Spinal cord (tissue), 9 donors: ENCODE measurements at regions not wholly inside any gene's neighbourhood (a gene's known extent, or its start where the extent isn't known, plus 50 kb on each side); places are given as distances from the start of the nearest gene placed in this dataset.

Experiments used
- DNase-seq, 6 donors: peaks; one replicate each; pipeline versions ENCODE4 v3.0.0 to v3.0.0-alpha.2; 2013 to 2015; ENCODE audit warnings: low spot score in 6 of 6, low read depth in 4 of 6
- H3K27ac ChIP-seq: one replicate; pipeline ENCODE4 v1.5.1; 2013; ENCODE audit warnings: low read depth, low read length, control low read depth
- H3K27me3 ChIP-seq: one replicate; pipeline ENCODE4 v1.6.1; 2013; ENCODE audit warnings: low read length; ENCODE audit not compliant: control insufficient read depth, insufficient read depth
- H3K36me3 ChIP-seq: one replicate; pipeline ENCODE4 v1.6.1; 2013; ENCODE audit warnings: low read length; ENCODE audit not compliant: control insufficient read depth, insufficient read depth
- H3K4me1 ChIP-seq: one replicate; pipeline ENCODE4 v1.6.1; 2013; ENCODE audit warnings: low read length; ENCODE audit not compliant: control insufficient read depth, insufficient read depth
- H3K4me3 ChIP-seq: one replicate; pipeline ENCODE4 v1.5.1; 2013; ENCODE audit warnings: low read depth, low read length, control low read depth
- H3K9me3 ChIP-seq: one replicate; pipeline ENCODE4 v1.6.1; 2013; ENCODE audit warnings: low read length; ENCODE audit not compliant: control insufficient read depth, insufficient read depth
- WGBS: methylation state at CpG from one replicate; pipeline ENCODE4 v1.1.5; 2013; ENCODE audit warnings: missing lambda C conversion rate; ENCODE audit not compliant: insufficient coverage; 5-methylcytosine and 5-hydroxymethylcytosine counted together
- donor health status: healthy.

DNA sequence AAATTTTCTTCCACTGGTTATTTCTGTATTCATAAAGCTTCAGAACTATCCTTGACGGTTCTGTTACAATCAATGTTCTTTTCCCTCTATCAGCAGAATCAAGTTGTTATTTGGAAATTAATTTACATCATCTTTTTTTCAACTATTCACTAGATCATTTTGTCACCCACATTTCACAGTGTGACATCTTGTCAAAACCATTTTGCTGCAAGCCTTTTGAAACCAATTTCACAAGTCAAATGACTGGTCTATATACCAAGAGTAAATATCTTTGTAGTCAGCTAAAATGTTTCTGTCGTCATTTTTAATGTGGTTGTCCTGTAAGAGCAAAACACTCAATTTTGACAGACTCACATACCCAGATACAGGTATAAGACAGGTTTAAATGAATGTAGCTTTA lies 984.3 kb upstream of the TYRP1 start:
- no peaks in the 10 kb centered on the region for H3K36me3 ChIP-seq
- H3K27me3 ChIP-seq = no peaks in the 10 kb centered on the region
- no peak overlapping the region for H3K4me3 ChIP-seq
- WGBS = no CpG with 5 or more reads among the region's 2 CpGs
- no peaks in the 10 kb centered on the region for H3K9me3 ChIP-seq
- H3K4me1 ChIP-seq = no peaks in the 10 kb centered on the region
- H3K27ac ChIP-seq = no peak overlapping the region
- no peak for DNase-seq

DNA sequence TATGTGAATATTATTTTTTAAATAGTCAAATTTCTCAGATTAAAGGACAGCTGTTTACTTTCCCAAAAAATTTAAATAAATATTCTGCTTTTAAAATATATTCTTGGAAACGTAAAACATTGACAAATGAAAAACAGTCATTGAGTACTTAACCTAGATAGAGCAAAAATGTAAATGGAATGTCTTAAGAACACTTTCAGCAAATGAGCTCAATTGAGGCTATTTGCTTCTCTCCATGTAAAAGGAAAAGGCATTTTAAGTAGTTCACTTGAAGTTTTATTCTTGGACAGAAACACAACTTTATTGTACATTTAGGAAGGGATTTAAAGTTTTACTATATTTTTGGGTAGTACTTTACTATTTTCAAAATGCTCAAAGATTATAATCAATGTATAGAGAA lies 983.6 kb upstream of the TYRP1 start:
- H3K27ac ChIP-seq = no peak overlapping the region
- no peaks in the 10 kb centered on the region for H3K36me3 ChIP-seq
- no peaks in the 10 kb centered on the region for H3K4me1 ChIP-seq
- no peak overlapping the region for H3K4me3 ChIP-seq
- WGBS = no CpG with 5 or more reads among the region's 1 CpG
- H3K9me3 ChIP-seq = no peaks in the 10 kb centered on the region
- no peaks in the 10 kb centered on the region for H3K27me3 ChIP-seq
- no peak for DNase-seq

DNA sequence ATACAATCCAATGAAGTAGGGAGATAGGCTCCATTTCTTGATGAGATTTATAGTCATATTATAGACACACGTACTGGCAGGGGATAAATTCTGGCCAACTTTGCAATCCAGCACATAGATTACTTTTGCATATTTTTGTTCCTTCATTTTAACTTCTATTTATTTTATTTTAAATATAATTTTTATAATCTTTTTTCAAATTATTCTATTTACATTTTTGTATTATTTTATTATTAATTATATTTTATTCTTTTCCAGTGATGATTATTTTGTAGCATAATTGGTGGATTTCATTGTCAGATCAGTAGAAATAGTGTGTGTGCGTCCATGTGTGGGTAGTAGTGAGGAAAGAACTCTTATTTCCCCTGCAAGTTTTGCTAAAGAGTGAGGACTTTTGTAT lies 980.1 kb upstream of the TYRP1 start:
- no CpG with 5 or more reads among the region's 2 CpGs for WGBS
- Histone ChIP-seq H3K4me3 (no peak overlapping the region), H3K4me1 (no peaks in the 10 kb centered on the region), H3K27ac (no peak overlapping the region), H3K9me3 (no peaks in the 10 kb centered on the region), H3K27me3 (no peaks in the 10 kb centered on the region), H3K36me3 (no peaks in the 10 kb centered on the region)
- no peak for DNase-seq

DNA sequence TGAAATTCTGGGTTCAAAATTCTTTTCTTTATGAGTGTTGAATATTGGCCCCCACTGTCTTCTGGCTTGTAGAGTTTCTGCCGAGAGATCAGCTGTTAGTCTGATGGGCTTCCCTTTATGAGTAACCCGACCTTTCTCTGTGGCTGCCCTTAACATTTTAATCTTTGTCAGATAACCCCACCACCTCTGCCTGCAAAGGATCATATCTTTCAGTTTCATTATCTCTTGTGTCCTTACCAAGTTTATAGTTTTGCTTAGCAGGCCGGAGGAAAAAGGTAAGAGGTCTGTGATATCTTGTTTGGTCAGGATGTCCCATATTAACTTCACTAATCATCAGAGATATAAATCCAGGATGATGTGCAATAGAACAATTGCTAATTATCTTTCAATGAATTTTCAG lies 970.2 kb upstream of the TYRP1 start:
- no CpG with 5 or more reads among the region's 3 CpGs for WGBS

DNA sequence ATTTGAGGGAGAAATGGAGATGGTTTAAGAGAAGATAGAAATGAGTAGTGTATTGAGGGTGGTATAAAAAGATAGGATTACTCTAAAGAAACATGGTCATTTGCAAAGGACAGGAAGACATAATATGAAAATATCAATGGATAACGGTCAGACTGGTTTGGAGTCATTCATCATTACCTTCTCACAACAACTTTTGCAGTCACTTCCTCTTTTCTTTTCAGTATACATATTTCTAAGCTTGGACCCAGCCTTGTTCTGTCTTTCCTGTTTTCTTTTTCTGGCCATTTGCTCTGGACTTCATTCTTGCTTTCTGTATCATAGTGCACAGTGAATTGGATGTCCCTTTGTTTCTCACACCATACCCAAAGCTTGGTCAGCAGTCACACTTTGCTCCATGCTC lies 966.5 kb upstream of the TYRP1 start:
- H3K36me3 ChIP-seq = no peaks in the 10 kb centered on the region
- WGBS = no CpG with 5 or more reads among the region's 1 CpG
- no peaks in the 10 kb centered on the region for H3K4me1 ChIP-seq
- H3K4me3 ChIP-seq = no peak overlapping the region
- H3K27me3 ChIP-seq = no peaks in the 10 kb centered on the region
- H3K27ac ChIP-seq = no peak overlapping the region
- no peaks in the 10 kb centered on the region for H3K9me3 ChIP-seq
- no peak for DNase-seq

More for the DNA sequence above, 970.2 kb upstream of the TYRP1 start:
- Histone ChIP-seq H3K27me3 (no peaks in the 10 kb centered on the region), H3K4me1 (no peaks in the 10 kb centered on the region), H3K27ac (no peak overlapping the region), H3K36me3 (no peaks in the 10 kb centered on the region), H3K9me3 (no peaks in the 10 kb centered on the region), H3K4me3 (no peak overlapping the region)
- no peak for DNase-seq

DNA sequence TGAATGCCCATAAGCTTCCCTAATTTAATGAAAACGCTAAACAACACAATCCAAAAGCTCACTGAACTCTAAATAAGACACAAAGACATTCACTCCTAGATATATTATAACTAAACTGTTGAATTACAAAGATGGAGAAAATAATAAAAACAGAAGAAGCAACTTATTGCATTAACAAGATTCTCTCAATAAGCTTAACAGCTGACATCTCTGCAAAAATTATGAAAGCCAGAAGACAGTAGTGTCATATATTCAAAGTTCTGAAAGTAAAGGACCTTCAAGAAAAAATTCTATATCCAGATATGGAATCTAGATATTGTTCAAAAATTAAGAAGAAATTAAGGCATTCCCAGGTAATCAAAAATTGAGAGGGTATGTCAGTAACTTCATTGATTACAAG lies 957.8 kb upstream of the TYRP1 start:
- Histone ChIP-seq H3K9me3 (peaks cover 2% of the 10 kb centered on the region), H3K4me1 (no peaks in the 10 kb centered on the region), H3K36me3 (no peaks in the 10 kb centered on the region), H3K27me3 (no peaks in the 10 kb centered on the region), H3K4me3 (no peak overlapping the region), H3K27ac (no peak overlapping the region)
- no CpG with 5 or more reads among the region's 1 CpG for WGBS
- no peak for DNase-seq

DNA sequence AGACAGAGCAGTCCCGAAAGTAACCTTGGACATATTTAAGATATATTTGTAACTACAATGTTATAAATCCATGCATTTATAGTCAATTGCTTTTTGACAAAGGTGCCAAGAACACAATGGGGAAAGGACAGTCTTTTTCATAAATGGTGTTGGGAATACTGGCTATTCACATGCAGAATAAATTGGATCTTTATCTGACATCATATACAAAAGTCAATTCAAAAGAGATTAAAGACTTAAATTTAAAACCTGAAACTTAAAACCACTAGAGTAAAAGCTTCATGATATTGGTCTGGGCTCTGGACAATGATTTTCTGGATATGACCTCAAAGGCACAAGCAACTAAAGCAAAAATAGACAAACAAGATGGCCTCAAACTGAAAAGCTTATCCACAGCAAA lies 950.7 kb upstream of the TYRP1 start:
- Histone ChIP-seq H3K36me3 (no peaks in the 10 kb centered on the region), H3K4me1 (no peaks in the 10 kb centered on the region), H3K27me3 (no peaks in the 10 kb centered on the region), H3K9me3 (no peaks in the 10 kb centered on the region), H3K4me3 (no peak overlapping the region), H3K27ac (no peak overlapping the region)
- no CpG with 5 or more reads among the region's 1 CpG for WGBS
- DNase-seq = no peak

DNA sequence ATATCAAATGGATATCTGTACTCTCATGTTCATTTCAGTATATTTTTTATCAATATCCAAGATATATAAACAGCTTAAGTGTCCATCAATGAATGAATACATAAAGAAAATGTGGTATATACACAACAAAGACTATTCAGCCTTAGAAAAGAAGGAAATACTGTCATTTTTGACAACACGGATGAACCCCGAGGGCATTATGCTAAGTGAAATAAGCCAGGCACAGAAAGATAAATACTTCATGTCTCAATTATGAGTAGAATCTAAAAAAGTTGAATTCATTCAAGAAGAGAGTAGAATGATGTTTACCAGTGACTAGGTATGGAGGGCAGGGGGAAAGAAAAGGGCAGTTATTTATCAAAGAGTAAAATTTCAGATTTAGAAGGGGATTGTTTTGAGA lies 949.8 kb upstream of the TYRP1 start:
- H3K36me3 ChIP-seq = no peaks in the 10 kb centered on the region
- H3K27ac ChIP-seq = no peak overlapping the region
- no CpG with 5 or more reads among the region's 2 CpGs for WGBS
- H3K4me1 ChIP-seq = no peaks in the 10 kb centered on the region
- no peaks in the 10 kb centered on the region for H3K9me3 ChIP-seq
- DNase-seq = no peak
- no peaks in the 10 kb centered on the region for H3K27me3 ChIP-seq
- H3K4me3 ChIP-seq = no peak overlapping the region

DNA sequence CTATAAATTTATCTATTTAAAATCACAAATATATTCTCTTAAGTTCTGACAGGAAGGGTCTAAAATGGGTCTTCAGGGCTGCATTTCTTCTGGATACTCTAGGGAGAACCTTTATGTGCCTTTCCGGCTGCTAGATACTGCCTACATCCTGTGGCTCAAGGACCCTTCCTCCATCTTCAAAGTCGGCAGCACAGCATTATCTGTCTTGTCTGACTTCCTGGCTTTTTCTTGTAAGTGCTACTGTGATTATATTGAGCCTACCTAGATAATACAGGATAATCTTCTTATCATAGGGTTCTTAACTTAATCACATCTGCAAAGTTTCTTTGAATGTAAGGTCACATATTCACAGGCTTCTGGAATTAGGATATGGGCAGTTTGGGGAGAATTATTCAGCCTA lies 943.8 kb upstream of the TYRP1 start:
- Histone ChIP-seq H3K4me3 (no peak overlapping the region), H3K27ac (no peak overlapping the region), H3K27me3 (no peaks in the 10 kb centered on the region), H3K36me3 (no peaks in the 10 kb centered on the region), H3K9me3 (no peaks in the 10 kb centered on the region), H3K4me1 (no peaks in the 10 kb centered on the region)
- no peak for DNase-seq
- WGBS = 57% methylated on average over 1 of the region's 2 CpGs

DNA sequence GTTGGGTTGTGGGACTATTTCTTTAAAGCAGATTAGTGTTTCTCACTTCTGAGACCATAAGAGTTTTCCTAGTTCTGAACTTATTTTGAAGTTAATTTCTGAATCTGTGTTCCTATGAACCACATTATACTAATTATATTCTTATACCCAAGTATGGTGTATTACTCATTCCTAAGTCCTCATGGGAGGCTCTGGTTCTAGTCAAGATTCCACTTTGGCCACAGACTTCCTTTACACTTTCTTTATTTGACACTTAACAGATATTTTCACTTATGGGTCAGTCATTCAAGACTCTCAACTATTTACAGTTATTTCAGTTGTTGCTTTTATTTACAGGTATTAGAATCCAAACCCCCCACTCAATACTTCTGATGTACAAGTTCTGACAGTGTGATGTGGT lies 937.2 kb upstream of the TYRP1 start:
- no peaks in the 10 kb centered on the region for H3K27me3 ChIP-seq
- H3K9me3 ChIP-seq = no peaks in the 10 kb centered on the region
- no peaks in the 10 kb centered on the region for H3K4me1 ChIP-seq
- no peak for DNase-seq
- no peaks in the 10 kb centered on the region for H3K36me3 ChIP-seq
- no peak overlapping the region for H3K27ac ChIP-seq
- H3K4me3 ChIP-seq = no peak overlapping the region

DNA sequence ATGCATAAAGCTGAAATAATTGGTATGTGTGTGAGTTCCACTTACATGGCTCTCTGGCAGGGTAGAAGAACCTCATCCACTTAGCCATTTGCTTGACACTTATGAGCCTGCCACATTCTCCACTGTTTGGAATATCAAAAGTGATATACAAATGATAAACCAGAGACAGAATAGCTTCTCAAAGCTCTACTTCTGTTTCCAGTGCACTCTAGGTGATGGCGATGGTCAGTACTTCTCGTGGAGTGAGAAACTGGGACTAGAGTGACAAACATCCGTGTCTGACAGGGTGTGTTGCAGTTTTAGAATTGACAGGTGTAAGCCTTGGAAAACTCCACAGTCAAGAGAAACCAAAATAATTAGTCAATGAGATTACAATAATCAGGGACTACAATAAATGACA lies 935.8 kb upstream of the TYRP1 start:
- H3K27ac ChIP-seq = no peak overlapping the region

More for the DNA sequence above, 935.8 kb upstream of the TYRP1 start:
- H3K27me3 ChIP-seq = no peaks in the 10 kb centered on the region
- no peaks in the 10 kb centered on the region for H3K4me1 ChIP-seq
- no peak overlapping the region for H3K4me3 ChIP-seq
- H3K36me3 ChIP-seq = no peaks in the 10 kb centered on the region
- 100% methylated on average over 1 of the region's 3 CpGs for WGBS
- DNase-seq = no peak
- H3K9me3 ChIP-seq = no peaks in the 10 kb centered on the region
